ENCODE measurements at regions not wholly inside any gene's neighbourhood (a gene's known extent, or its start where the extent isn't known, plus 50 kb on each side); places are given as distances from the start of the nearest gene placed in this dataset.

- TF ChIP-seq CTCF (IDR thresholded peaks at IDR 0.05; ENCODE audit: insufficient read depth, low read length, poor library complexity, severe bottlenecking) (no peak), EZH2phosphoT487 (conservative IDR thresholded peaks at IDR 0.05; ENCODE audit: low read length) (no peak)
These were observed 68.0 kb downstream of the TBR1 start for GRCh38 chr2:161484061-161484460.
